22Rv1 (cell line): ENCODE measurements at regions not wholly inside any gene's neighbourhood (a gene's known extent, or its start where the extent isn't known, plus 50 kb on each side); places are given as distances from the start of the nearest gene placed in this dataset.

ENCODE experiments used
- H3K27ac ChIP-seq: fragments of 450-650 bp; 2 replicates; pipeline ENCODE4 v1.5.1; 2017
- CTCF ChIP-seq: fragments of 450-650 bp; IDR thresholded peaks from 2 replicates; pipeline ENCODE4 v1.5.1; 2017; ENCODE audit warnings: mild to moderate bottlenecking
- ZFX ChIP-seq: fragments of 450-650 bp; IDR thresholded peaks from 2 replicates; pipeline ENCODE4 v1.6.1; 2017; ENCODE audit warnings: antibody characterized with exemption, borderline replicate concordance

DNA sequence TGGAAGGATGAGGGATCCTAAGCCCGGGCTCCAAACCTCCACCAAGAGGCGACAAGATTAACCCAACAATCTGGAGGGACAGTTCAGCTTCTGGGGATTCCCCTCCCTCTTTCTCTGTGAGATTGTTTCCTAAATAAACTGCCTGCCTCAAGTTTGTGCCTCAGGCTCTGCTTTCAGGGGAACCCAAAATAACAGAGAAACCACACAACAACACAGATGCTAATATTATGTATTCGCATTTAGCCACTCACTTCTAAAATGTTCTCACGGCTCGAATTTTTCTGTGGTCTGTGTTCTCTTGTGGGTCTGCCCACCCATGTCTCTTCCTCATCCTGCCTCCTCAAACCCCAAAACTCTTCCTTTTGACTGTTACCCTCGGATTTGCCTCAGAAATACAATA is 1381.1 kb upstream of the SLC10A2 start:
- TF ChIP-seq CTCF, result no peak
- TF ChIP-seq ZFX, result no peak
- no peak overlapping the region for H3K27ac ChIP-seq

DNA sequence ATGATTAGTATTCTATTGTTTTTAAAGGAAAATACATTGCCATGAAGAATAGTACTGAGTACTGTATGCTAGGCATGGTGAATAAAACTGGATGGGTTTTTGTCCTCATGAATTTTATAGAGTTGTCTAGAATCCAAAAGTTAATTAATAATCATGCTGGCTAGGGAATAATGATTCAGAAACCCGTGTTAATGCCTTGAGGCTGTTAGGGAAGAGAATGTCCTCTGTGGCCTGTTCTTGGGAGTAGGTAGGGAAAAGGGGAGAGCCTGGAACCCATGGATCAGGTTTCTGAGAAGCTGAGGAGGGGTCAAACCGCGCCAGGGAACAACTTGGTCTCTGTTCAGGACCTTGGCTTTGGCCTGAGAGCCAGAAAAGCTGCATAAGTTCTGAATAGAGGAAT is 1376.3 kb upstream of the SLC10A2 start:
- no peak overlapping the region for H3K27ac ChIP-seq
- TF ChIP-seq CTCF, result no peak
- TF ChIP-seq ZFX, result no peak

DNA sequence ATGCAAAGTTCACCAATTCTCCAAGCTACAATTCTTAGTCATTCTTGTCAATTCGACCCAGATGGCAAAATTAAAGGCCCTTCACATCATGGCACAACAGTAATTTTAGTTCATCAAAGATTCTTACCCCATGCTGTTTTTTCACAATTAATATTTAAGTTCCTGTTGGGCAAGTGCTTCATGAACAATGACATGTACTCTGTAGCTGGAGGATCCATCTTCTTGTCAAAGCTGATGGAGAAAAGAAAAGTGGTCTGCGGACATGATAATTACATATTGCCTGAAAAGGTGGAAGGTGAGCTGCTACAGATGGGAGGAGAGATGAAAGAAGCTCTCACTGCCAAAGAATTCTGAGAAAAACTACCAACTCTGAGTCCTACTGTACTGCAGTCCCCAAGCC is 1370.3 kb upstream of the SLC10A2 start:
- no peak overlapping the region for H3K27ac ChIP-seq
- TF ChIP-seq ZFX (no peak), CTCF (no peak)

DNA sequence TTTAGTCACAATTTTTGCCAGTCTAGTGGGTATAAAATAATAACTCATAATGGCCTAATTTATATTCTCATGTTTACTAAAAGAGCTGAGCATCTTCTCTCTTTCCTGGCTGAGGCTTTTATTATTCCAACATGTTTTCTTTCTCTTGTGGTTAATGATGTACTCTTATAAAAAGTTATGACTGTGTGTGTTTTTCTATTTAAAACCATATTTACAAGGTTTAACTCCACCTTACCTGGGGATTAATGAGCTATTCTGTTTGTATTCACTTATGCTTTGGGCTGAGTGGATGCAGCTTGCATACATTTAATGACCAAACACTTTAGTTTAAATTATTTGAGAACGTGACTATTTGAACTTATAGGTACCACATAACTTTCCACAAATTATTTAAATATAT is 1365.7 kb upstream of the SLC10A2 start:
- no peak overlapping the region for H3K27ac ChIP-seq
- TF ChIP-seq ZFX (no peak), CTCF (no peak)

DNA sequence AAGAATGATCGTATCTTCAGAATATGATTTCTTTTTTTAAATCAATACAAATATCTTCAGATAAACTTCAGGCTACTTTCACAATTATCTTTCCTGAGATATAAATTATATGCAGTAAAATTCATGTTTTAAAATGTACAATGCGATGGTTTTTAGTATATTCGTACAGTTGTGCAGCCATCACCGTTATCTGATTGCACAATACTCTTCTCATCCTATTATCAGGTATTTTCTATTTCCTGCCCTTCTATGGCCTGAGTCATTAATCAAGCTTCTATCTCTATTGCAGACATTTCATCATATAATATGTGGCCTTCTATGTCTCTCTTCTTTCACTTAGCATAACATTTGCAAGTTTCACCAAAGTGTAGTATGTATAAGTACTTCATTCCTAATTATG is 1360.2 kb upstream of the SLC10A2 start:
- no peak overlapping the region for H3K27ac ChIP-seq
- TF ChIP-seq CTCF (no peak), ZFX (no peak)

- TF ChIP-seq ZFX (no peak), CTCF (no peak)
- H3K27ac ChIP-seq, result no peak overlapping the region
Observed at GRCh38 chr13:104422668-104423067, 1356.5 kb upstream of the SLC10A2 start.

GRCh38 chr13:104416973-104417372 is 1350.8 kb upstream of the SLC10A2 start:
- H3K27ac ChIP-seq, result no peak overlapping the region
- no peak for TF ChIP-seq CTCF
- TF ChIP-seq ZFX, result no peak
